ENCODE measurements at regions not wholly inside any gene's neighbourhood (a gene's known extent, or its start where the extent isn't known, plus 50 kb on each side); places are given as distances from the start of the nearest gene placed in this dataset.

DNA sequence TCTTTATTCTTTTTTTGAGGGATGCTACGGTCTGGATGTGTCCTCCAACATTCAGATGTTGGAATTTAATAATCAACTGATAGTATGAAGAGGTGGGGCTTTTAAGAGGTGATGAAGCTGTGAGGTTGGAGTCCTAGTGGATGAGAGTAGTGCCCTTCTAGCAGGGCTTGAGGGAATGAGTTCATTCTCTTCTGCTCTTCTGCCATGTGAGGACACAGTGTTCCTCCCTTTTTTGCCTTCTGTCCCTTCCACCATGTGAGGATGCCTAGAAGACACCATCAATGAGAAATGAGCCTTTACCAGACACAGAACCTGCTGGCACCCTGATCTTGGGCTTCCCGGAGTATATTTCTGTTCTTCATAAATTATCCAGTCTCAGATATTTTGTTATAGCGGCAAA, 82.1 kb upstream of the MLIP start:
- no peak overlapping the region for H3K4me3 ChIP-seq (replicated peaks in 1 of 2; ENCODE audit: low read depth in 2 of 2, low read length in 2 of 2)
- TF ChIP-seq, protein P1, sequence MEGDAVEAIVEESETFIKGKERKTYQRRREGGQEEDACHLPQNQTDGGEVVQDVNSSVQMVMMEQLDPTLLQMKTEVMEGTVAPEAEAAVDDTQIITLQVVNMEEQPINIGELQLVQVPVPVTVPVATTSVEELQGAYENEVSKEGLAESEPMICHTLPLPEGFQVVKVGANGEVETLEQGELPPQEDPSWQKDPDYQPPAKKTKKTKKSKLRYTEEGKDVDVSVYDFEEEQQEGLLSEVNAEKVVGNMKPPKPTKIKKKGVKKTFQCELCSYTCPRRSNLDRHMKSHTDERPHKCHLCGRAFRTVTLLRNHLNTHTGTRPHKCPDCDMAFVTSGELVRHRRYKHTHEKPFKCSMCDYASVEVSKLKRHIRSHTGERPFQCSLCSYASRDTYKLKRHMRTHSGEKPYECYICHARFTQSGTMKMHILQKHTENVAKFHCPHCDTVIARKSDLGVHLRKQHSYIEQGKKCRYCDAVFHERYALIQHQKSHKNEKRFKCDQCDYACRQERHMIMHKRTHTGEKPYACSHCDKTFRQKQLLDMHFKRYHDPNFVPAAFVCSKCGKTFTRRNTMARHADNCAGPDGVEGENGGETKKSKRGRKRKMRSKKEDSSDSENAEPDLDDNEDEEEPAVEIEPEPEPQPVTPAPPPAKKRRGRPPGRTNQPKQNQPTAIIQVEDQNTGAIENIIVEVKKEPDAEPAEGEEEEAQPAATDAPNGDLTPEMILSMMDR (IDR thresholded peaks at IDR 0.05; ENCODE audit: low read depth, low read length), result no peak
- DNase-seq (ENCODE audit: low read depth in 2 of 2), result no peak

- TF ChIP-seq, protein P1 (IDR thresholded peaks at IDR 0.05; ENCODE audit: low read depth, low read length), result no peak
- no peak for DNase-seq (ENCODE audit: low read depth in 2 of 2)
- H3K4me3 ChIP-seq (replicated peaks in 1 of 2; ENCODE audit: low read depth in 2 of 2, low read length in 2 of 2), result no peak overlapping the region
Measured at GRCh38 chr6:54031169-54031568, 80.1 kb upstream of the MLIP start.

DNA sequence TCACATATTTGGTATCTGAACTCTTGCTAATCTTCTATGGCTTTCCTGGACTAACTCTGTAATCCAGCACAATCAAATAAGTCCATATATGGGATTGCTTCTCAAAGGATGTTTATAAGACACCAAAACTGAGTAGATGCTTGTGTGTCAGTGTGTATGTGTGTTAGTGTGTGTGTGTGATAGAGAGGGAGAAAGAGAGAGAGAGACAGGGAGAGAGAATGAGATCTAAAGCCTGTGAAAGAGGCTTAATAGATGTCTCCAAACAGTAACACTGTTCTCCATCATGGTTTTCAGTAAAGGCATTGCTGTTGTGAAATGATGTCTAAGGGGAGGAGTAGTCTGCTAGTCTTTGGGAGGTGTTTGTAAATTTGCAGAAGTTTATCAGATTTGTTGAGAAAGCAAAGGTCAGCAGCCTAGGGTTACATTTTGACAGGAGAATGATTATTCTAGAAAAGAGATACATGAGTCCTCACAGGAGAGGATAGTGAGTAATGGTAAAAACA, 73.9 kb upstream of the MLIP start:
- TF ChIP-seq, protein P1 (IDR thresholded peaks at IDR 0.05; ENCODE audit: low read depth, low read length), result no peak
- no peak overlapping the region for H3K4me3 ChIP-seq (replicated peaks in 1 of 2; ENCODE audit: low read depth in 2 of 2, low read length in 2 of 2)
- no peak for DNase-seq (ENCODE audit: low read depth in 2 of 2)

DNA sequence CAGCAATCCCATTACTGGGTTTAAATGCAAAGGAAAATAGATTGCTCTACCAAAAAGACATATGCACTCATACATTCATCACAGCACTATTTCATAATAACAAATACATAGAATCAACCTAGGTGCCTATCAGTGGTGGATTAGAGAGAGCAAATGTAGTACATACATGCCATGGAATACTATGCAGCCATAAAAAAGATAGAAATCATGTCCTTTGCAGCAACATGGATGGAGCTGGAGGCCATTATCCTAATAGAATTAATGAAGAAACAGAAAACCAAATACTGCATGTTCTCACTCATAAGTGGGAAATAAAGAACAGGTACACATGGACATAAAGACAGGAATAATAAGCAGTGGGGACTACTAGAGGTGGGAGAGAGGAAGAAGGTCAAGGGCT, 70.7 kb upstream of the MLIP start:
- TF ChIP-seq, protein P1 (IDR thresholded peaks at IDR 0.05; ENCODE audit: low read depth, low read length), result no peak
- H3K4me3 ChIP-seq (replicated peaks in 1 of 2; ENCODE audit: low read depth in 2 of 2, low read length in 2 of 2), result no peak overlapping the region
- DNase-seq (ENCODE audit: low read depth in 2 of 2), result no peak

GRCh38 chr6:54041239-54041638, 70.0 kb upstream of the MLIP start:
- H3K4me3 ChIP-seq (replicated peaks in 1 of 2; ENCODE audit: low read depth in 2 of 2, low read length in 2 of 2), result no peak overlapping the region
- TF ChIP-seq, protein P1 (IDR thresholded peaks at IDR 0.05; ENCODE audit: low read depth, low read length), result no peak
- DNase-seq (ENCODE audit: low read depth in 2 of 2), result no peak

DNA sequence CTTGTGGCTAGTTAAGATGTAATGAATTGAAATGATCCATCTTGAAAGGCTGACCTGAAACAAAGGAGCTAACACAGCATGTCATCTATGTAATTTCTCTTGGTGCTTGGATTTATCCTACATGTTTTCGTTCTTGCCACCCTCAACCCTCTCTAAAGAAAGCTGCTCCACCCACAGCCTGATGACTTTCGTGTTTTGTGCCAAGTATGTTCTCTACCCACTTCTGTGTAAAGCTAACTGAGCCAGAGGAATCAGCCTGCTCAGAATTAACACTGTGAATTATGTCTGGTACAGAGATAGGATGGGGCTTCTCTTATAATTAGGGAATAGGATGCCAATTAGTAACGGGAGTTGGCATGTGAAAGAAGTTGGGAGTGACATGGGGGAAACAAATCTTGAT, 67.9 kb upstream of the MLIP start:
- TF ChIP-seq, protein P1 (IDR thresholded peaks at IDR 0.05; ENCODE audit: low read depth, low read length), result no peak
- H3K4me3 ChIP-seq (replicated peaks in 1 of 2; ENCODE audit: low read depth in 2 of 2, low read length in 2 of 2), result no peak overlapping the region
- no peak for DNase-seq (ENCODE audit: low read depth in 2 of 2)

- DNase-seq (ENCODE audit: low read depth in 2 of 2), result no peak
- H3K4me3 ChIP-seq (replicated peaks in 1 of 2; ENCODE audit: low read depth in 2 of 2, low read length in 2 of 2), result no peak overlapping the region
Measured at GRCh38 chr6:54044059-54044458, 67.2 kb upstream of the MLIP start.

More at GRCh38 chr6:54044059-54044458, 67.2 kb upstream of the MLIP start:
- TF ChIP-seq, protein P1 (IDR thresholded peaks at IDR 0.05; ENCODE audit: low read depth, low read length), result no peak
